ENCODE measurements at regions not wholly inside any gene's neighbourhood (a gene's known extent, or its start where the extent isn't known, plus 50 kb on each side); places are given as distances from the start of the nearest gene placed in this dataset.

DNA sequence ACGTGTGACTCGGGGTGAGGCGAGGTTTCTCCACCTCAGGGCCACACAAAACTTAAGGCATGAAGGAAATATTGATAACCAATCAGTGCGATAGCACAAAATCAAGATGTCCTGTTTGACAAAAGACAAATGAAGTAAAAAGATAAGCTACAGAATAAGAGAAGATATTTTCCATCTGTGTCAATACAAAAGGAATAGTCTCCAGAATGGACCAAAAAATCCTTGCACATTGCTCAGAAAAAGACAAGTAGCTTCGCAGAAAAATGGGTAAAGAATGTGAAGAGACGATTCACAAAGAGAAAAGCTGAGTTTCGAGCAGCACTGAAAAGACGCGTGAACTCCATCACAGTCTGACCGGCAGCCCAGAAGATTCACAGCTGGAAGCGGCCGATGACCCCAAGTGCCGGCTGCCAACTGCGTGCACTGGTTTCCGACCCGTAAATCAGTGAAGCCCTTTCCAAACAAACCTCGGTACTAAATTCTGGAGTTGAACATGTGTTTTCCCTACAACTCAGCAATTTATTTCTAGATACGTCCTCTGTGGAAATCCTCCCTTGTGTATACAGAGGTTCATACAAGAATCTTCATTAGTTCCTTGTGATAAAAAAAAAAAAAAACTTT lies 308.4 kb downstream of the BRD1 start:
- DNase-seq, result no peak

DNA sequence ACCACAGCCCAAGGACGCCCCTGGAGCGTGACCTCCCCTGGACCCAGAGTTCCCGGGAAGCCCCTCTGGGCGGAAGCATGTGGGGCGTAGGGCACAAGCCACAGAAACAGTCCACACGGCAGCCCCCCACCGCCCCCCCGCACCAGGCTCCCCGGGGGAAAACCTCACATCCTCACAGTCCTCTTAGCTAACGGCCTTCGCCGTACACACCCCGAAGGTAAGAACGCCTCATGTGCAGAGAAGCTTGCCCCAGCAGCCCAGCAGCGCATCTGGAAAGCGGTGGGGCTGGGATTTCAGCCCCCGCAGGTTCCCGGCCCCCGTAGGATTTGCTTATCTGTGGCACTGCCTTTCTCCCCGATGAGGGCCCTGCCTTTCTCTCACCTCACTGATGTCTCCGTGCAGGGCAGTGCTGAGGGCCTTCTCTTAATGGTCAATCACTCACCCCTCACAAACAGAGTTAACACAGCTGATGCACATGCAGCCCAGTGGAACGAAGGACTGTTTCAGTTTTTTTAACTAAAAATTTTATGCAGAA lies 309.2 kb downstream of the BRD1 start:
- DNase-seq, result no peak

DNA sequence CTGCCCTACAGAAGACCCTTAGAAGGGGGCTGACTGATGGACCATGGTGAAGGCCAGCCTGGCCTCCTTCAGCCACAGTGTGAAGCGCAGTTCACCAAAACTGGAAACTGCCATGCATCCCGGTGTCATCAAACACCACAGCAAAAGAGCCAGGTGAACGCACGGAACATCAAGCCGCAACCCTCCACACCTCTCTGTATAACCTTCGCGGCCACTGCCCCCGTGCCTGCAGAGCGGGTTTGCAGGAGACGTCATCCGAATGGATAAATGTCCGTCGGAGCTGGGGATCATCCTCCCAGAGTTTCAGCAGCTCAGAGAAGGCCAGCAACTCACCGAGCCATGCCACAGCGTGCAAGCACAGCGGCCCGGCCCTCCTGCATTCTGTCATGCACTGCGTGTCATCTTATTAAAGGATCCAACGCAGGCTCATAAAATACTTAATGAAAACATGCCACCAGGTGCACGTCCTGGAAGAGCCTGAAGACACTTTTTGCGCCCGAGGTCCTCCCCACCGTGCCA lies 309.9 kb downstream of the BRD1 start:
- DNase-seq, result no peak

DNA sequence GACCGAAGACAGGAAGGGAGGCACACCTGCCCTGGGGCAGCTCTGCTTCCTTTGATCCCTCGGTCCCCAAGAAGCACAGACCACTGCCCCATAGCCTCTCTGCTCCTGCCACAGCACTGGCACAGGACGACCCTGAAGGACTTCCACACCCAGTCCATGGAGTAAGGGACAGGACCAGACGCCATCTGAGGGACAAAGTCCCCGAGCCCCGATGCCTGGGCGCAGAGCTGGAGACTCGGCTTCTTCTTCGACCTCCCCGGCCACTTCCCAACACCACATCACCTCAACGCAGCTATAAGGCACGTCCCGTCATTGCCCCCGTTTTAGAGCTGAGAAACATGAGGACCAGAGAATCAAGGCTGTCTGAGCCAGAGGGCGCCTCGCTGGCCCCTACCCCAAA lies 310.5 kb downstream of the BRD1 start:
- no peak for DNase-seq

DNA sequence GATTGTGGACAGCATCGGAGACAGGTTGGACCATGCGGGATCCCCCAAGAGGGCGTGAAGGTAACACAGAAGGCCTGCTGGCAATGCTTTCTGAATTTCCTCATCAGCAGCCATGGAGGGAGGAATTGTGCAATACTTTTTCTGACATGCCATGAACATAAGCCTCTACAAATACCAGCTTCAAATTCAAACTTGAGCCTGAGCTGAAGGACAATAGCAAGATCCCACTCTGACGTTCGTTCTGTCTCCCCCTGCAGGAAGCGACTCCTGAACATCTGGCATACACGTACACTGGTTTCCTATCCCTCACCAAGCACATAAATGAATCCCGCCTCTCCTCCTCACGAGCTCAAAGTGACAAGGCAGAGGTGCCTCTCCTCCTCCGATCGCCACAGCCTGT lies 312.2 kb downstream of the BRD1 start:
- DNase-seq, result no peak

DNA sequence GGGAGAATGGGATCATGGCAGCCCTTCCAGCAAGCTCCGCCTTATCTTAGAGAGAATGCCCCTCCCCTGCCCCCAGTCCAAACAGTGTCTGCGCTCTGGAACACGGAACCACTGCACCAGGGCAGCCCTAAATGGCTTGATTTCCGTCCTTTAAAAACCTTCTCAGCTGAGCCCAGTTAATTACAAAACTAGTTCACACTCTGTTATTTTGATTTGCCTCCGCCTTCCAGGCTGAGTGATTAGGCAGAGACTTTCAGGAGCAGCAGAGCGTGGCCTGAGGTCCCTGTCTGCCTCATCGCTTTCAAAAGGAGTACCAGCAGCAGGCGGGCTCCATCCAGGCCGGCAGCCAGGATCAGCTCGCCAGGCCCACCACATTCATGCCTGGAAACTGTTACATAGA lies 313.0 kb downstream of the BRD1 start:
- no peak for DNase-seq

DNA sequence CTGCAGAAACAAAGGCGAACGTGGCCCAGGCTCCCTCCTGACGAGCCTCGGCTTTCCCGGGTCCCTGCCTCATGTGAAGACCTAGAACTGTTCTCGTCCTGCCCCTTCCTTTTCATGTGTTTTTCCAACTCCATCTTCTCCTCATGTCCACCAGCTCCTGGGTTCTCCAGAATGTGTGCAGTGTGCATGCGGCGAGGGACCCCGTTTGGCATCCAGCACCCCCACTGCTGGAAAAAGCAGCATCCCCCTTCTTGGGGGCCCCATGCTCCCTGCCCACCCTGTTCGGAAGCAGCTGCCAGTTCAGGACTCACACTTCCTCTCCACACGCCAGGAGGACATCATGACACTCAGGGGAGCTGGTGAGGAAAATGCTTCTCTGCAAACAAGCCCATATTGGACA lies 313.5 kb downstream of the BRD1 start:
- no peak for DNase-seq

DNA sequence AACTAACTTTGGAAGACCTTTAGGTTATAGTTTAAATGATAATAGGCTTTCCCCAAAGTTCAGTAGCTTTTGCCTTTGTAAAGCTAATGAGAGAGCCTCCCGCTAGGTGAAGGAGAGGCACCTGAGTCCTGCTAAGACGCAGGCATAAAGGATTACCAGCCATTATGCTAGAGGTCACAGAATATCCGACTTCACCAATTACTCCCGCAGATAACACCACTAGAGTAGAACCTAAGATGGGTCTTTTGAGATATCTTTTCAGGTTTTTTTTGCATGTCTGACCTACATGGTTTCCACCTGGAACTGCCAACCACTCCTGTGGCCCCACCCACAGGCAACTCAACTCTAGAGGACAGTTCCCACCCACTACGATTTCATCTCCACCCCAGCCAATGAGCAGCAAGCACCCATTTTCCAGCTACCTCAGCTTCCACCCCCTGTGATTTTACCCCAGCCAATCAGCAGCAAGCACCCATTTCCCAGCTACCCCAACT lies 314.3 kb downstream of the BRD1 start:
- no peak for DNase-seq

DNA sequence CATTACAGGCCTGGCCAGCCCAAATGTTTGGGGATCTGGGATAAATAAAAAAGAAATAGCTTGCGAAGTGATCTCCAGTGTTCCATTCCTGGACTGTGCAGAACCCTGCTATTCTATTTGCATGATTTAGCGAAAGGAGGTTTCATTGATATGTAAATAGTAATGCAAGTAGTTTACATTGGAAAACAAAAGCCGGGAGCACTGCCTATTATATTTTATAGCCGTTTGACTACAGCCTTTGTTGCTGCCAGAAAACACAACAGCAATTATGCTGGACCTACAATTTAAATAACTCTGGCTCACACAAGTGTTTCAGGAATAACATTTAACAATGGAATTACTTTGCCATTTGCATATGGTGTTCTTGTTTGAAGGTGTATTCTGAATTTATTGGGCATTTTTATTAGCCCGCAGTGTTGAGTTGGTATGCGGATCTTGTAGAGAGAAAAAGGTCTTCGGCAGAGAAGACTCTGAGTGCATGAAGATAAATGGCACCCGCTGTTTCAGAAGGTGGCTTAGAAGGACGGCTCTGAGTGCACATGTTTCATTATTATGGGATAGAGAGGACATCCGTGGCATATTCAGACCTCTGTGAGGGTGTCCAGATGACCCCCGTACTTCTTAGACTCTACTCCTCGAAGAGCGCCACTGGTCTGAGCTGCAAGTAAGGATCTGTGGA lies 315.0 kb downstream of the BRD1 start:
- no peak for DNase-seq

DNA sequence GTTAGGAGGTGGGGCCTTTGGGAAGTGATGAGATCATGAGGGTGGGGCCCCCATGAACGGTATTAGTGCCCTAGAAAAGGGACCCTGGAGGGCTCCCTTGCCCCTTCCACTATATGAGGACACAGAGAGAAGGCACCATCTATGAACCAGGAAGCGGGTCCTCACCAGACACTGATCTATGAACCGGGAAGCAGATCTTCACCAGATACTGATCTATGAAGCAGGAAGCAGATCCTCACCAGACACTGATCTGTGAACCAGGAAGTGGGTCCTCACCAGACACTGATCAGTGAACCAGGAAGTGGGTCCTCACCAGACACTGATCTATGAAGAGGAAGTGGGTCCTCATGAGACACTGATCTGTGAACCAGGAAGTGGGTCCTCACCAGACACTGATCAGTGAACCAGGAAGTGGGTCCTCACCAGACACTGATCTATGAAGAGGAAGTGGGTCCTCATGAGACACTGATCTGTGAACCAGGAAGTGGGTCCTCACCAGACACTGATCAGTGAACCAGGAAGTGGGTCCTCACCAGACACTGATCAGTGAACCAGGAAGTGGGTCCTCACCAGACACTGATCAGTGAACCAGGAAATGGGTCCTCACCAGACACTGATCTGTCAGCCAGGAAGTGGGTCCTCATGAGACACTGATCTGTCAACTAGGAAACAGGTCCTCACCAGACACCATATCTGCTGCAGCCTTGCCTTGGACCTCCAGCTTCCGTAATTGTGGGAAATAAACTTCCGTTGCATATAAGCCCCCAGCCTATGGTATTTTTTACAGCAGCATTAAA lies 316.1 kb downstream of the BRD1 start:
- DNase-seq, result peak; percentile 8

DNA sequence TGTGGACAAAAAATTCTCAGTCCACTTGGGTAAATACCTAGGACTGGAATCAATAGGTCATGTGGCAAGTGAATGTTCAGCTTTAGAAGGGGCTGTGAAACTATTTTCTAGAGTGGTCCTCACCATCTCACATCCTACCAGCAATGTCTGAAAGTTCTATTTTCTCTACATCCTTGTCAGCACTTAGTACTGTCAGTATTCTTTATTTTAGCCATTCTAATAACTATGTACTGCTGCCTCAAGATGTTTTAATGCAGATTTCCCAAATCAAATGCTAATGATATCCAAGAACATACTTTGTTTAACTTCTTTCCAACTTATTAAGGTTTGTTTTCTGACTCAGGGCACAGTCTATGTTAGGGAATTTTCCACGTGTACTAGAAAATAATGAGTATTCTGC lies 317.0 kb downstream of the BRD1 start:
- no peak for DNase-seq

DNA sequence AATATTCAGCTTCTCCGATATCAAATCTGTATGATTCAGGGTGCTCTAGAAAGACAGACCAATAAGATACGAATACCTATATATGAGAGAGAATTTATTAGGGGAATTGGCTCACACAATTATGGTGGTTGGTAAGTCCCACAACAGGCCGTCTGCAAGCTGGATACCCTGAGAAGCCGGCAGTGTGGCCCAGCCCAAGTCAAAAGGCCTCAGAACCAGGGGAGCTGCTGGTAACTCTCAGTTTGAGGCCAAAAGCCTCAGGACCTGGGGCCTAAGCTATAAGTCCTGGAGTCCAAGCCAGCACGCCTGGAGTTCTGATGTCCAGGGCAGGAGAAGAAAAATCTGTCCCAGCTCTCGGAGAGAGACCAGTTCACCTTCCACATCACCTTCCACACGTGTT lies 318.7 kb downstream of the BRD1 start:
- DNase-seq, result no peak

DNA sequence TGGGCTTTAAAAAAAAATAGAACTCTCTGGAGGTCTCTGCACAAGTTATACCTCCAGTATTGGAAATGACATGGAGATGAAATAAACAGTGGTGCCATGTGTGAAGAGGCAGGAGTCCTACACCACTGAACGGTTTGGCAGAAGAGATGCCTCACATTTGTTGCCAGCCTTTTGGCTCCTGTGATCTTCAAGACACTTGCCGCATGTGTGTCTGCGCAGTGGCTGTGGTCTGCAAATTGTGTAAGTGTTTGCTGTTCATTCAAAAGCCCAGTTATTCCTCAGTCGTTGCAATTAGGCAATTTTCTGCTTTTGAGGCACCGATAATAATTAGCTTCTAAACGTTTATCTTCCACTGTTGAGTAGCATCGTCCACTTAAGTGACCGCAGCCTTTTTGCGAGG lies 319.1 kb downstream of the BRD1 start:
- DNase-seq, result no peak

DNA sequence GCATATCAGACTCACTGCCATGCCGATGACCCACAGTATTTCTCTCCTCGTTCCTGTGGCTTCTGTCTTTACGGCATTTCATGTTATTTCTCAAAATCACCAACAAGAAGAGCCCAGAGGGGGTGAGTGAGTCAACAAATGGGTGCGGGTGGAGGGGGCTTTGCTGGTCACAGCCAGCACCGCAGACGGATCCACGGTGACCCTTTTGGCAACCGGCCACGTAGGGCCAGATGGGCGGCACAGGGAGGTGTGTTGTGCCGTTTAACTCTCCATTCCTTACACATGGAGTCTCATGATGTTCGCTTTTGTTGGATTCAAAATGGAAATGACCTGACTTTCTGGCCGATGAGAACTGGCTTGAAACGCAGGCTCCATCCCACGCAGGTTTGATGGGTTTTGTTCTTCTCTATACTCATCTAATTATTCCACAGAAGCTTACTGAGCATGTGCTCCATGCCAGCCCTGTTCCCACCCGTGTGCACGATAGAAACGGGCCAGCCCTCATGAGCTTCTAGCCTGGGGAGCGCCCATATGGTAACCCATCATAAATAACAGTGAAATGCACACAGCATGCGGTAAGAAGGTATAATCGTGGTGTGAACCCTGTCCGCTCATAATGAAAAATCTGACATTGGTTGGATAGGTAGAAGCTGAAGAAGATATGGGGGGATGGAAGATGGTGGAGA lies 319.9 kb downstream of the BRD1 start:
- no peak for DNase-seq

DNA sequence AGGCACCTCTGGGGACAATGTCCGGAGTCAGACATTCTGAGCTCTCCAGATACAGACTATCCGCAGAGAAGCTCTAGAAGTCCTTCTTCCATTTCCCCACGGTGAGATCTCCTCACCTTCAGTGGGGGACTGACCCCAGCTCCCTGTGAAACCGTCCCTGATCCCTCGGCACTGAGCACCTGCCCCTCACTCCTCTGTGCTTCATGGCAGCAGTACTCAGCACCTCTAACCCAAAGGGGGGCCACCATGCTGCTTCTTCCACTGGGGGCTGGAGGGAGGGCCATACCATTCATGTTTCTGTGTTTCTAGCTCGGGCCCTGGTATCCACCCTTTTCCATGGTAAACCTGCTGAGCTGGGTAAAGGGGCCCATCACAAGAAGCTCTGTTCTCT lies 321.7 kb downstream of the BRD1 start:
- no peak for DNase-seq

DNA sequence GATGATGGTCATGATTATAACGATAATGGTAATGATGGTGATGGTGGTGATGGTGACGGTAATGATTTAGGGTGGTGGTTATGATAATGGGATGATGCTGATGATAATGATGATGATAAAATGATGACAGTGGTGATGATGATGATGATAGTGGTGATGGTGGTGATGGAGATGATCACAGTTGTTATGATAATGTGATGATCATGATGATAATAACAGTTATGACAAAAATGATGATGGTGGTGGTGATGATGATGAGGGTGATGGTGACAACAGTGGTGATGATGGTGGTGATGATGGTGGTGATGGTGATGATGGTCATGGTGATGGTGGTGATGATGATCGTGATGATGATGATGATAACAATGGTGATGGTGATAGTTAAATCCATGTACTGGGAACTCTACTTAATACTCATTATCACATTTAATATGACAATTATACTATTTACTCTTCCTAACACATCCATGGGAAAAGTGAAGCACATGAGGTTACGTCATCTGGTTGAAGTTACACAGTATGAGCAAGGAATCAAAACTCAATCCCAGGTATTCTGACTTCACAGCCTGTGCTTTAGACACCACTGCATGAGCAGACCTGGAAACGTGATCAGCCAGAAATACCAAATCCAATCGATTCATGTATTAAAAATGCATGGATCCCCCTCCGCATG lies 322.2 kb downstream of the BRD1 start:
- DNase-seq, result no peak

DNA sequence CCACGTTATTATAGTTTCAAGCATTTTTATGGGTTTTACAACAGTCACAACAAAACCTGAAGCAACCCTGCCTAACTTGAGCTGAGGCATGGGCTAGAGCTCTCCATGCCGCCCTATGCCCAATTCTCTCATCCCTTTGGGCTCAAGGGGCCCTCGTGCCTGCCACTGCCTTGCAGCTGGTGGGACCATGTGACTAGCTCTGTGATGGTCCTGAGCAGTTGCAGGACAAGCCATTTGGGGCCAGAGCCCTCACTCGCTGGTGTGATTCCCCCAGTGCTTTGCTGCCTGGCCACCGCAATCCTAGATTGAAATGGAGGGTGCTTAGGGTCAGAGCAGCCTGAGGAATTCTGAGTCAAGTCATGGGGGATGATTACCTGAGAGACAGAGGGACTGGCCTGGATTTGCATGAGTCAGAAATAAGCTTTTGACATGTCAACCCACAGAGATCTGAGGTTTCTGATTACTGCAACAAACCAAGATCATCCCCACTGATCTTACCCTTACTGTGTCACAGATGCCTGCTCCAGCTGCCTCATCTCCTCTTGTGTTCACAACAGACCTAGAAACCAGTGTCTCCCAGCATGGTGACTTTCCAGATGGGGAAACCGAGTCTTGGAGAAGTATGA lies 323.7 kb downstream of the BRD1 start:
- DNase-seq, result no peak

DNA sequence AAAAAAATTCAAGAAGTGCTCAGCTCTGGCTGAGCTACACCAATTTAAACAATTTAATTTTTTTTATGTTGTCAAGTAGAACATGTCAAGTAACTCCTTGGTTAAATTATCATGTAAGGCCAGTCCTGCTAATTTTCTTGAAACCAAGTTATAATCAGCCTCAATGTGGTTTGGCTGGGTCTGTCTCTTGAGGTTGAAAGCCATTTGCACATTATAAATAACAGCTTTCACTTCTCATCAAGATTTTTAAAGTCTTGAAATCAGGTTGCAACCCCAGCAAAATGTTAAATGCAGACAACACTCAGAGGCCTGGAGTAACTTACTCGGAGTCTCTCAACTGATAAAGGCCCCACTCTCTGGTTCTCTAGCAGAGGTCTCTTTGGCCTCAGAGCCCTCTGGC lies 324.4 kb downstream of the BRD1 start:
- DNase-seq, result no peak

DNA sequence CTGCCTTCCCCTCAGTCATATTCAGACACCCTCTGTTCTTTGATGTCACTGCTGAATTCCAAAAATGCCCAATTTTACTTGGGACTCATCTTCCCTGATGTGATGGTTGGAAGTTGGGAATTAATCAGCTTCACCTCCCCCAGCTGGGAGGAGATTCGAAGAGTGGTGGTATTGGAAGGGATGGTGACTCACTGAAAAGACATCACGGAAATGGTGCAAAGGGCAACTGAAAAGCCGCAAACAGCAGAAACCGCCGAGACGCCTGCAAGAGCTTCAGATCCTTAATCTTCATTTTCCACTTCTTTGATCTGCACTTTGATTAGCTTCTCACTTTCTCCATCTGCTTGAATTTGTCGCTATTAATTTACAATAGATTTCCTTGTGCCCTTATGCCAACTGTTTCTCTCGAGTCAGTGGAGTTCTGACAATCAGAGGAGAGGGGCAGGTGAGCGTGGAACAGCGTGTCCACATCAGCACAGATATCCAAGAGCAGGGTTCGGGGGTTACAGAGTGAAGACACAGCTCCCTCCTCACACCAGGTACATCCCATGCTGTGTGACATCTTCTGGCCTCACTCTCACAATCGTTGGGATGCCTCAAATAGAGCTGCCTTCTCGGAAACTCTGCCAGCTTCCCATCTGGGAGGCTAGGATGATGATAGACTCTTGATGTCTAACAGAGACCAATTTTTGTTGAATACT lies 325.4 kb downstream of the BRD1 start:
- DNase-seq, result peak; percentile 3

DNA sequence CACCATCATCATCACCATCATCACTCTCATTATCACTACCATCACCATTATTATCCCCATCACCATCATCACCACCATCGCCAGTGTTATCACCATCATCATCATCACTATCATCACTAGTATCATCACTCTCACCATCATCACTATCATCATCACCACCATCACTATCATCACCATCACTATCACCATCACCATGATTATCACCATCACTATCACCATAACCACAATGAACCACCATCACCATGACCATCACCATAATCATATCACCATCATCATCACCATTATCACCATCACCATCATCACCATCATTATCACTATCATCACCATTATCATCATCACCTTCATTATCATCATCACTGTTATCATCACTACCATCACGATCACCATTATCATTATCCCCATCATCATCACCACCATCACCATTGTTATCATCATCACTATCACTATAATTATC lies 326.7 kb downstream of the BRD1 start:
- no peak for DNase-seq

DNA sequence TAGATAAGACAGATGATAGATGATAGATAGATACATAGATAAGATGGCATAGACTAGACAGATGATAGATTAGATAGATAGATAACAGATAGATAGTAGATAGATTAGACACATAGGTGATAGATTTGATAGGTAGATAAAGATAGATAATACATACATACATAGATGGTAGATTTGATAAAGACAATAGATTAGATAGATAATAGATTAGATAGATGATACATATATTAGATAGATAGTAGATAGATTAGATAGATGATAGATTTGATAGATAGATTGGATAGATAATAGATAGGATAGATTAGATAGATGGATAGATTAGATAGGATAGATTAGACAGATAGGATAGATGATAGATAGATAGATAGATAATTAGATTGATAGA lies 327.6 kb downstream of the BRD1 start:
- DNase-seq, result no peak
